Chondrocyte (in vitro differentiated cells): ENCODE measurements at regions not wholly inside any gene's neighbourhood (a gene's known extent, or its start where the extent isn't known, plus 50 kb on each side); places are given as distances from the start of the nearest gene placed in this dataset.

Experiments used
- DNase-seq: peaks from one replicate; pipeline ENCODE4 v3.0.0; 2021; ENCODE audit warnings: mixed read lengths, low spot score
- H3K27ac Mint-ChIP-seq: one replicate; pipeline ENCODE4 v1.8.0; 2021; ENCODE audit warnings: mild to moderate bottlenecking, moderate library complexity, mixed read lengths; ENCODE audit not compliant: unreplicated experiment
- H3K27me3 Mint-ChIP-seq: 2 replicates; pipeline ENCODE4 v1.8.0; 2021; ENCODE audit warnings: low read depth, mixed read lengths
- H3K36me3 Mint-ChIP-seq: 2 replicates; pipeline ENCODE4 v1.8.0; 2021; ENCODE audit warnings: low read depth, mixed read lengths
- H3K4me1 Mint-ChIP-seq: 2 replicates; pipeline ENCODE4 v1.8.0; 2021; ENCODE audit warnings: low read depth, mild to moderate bottlenecking, mixed read lengths
- H3K4me3 Mint-ChIP-seq: one replicate; pipeline ENCODE4 v1.8.0; 2021; ENCODE audit warnings: mild to moderate bottlenecking, moderate library complexity, mixed read lengths; ENCODE audit not compliant: unreplicated experiment
- H3K9me3 Mint-ChIP-seq: 2 replicates; pipeline ENCODE4 v1.8.0; 2021; ENCODE audit warnings: low read depth, mixed read lengths
- CTCF ChIP-seq: fragments of 200-600 bp; sonication (generic); IDR thresholded peaks from 2 replicates; pipeline ENCODE4 v1.5.0; 2021; ENCODE audit warnings: antibody characterized with exemption, mild to moderate bottlenecking, moderate library complexity

- no peak overlapping the region for H3K27ac Mint-ChIP-seq
- H3K4me3 Mint-ChIP-seq = no peak overlapping the region
- peaks cover 31% of the 10 kb centered on the region for H3K27me3 Mint-ChIP-seq
- no peaks in the 10 kb centered on the region for H3K36me3 Mint-ChIP-seq
- peaks cover 4% of the 10 kb centered on the region for H3K4me1 Mint-ChIP-seq
- no peak for DNase-seq
- TF ChIP-seq CTCF = no peak
- no peaks in the 10 kb centered on the region for H3K9me3 Mint-ChIP-seq
These were observed 399.7 kb downstream of the MTX2 start for GRCh38 chr2:176668912-176669311.

GRCh38 chr2:176669398-176670174 is 400.3 kb downstream of the MTX2 start:
- Mint-ChIP-seq H3K9me3 (no peaks in the 10 kb centered on the region), H3K27ac (no peak overlapping the region), H3K36me3 (no peaks in the 10 kb centered on the region), H3K27me3 (peaks cover 34% of the 10 kb centered on the region), H3K4me1 (peaks cover 4% of the 10 kb centered on the region), H3K4me3 (no peak overlapping the region)
- no peak for DNase-seq
- no peak for TF ChIP-seq CTCF

- Mint-ChIP-seq H3K27me3 (peaks cover 29% of the 10 kb centered on the region), H3K4me3 (no peak overlapping the region), H3K4me1 (no peaks in the 10 kb centered on the region), H3K9me3 (no peaks in the 10 kb centered on the region), H3K27ac (no peak overlapping the region), H3K36me3 (no peaks in the 10 kb centered on the region)
- TF ChIP-seq CTCF = no peak
- no peak for DNase-seq
These were observed 406.2 kb downstream of the MTX2 start for GRCh38 chr2:176675271-176675949.

GRCh38 chr2:176677746-176678265 is 408.6 kb downstream of the MTX2 start:
- no peak for DNase-seq
- H3K36me3 Mint-ChIP-seq = no peaks in the 10 kb centered on the region
- peaks cover 30% of the 10 kb centered on the region for H3K27me3 Mint-ChIP-seq
- no peaks in the 10 kb centered on the region for H3K9me3 Mint-ChIP-seq
- no peak overlapping the region for H3K4me3 Mint-ChIP-seq
- H3K27ac Mint-ChIP-seq = no peak overlapping the region
- no peaks in the 10 kb centered on the region for H3K4me1 Mint-ChIP-seq
- TF ChIP-seq CTCF = no peak

GRCh38 chr2:176678571-176678970 is 409.3 kb downstream of the MTX2 start:
- Mint-ChIP-seq H3K4me1 (no peaks in the 10 kb centered on the region), H3K27me3 (peaks cover 36% of the 10 kb centered on the region), H3K4me3 (no peak overlapping the region), H3K9me3 (no peaks in the 10 kb centered on the region), H3K36me3 (no peaks in the 10 kb centered on the region), H3K27ac (no peak overlapping the region)
- no peak for TF ChIP-seq CTCF
- no peak for DNase-seq
